ENCODE measurements at regions not wholly inside any gene's neighbourhood (a gene's known extent, or its start where the extent isn't known, plus 50 kb on each side); places are given as distances from the start of the nearest gene placed in this dataset.
"Not testable (repeated sequence)": the region's sequence is repeated elsewhere in the genome, so short reads cannot be mapped to it uniquely, and the experiment has no call there.

GRCh38 chr2:13252615-13253014, 535.9 kb downstream of the TRIB2 start:
- DNase-seq = no peak

GRCh38 chr2:13255485-13255884, 538.7 kb downstream of the TRIB2 start:
- DNase-seq = no peak

GRCh38 chr2:13260402-13260801, 543.7 kb downstream of the TRIB2 start:
- DNase-seq = no peak

GRCh38 chr2:13266166-13266565, 549.4 kb downstream of the TRIB2 start:
- DNase-seq = no peak

GRCh38 chr2:13284688-13285087, 568.0 kb downstream of the TRIB2 start:
- DNase-seq = no peak

- no peak for DNase-seq
Observed at GRCh38 chr2:13289310-13289709, 572.6 kb downstream of the TRIB2 start.

GRCh38 chr2:13308478-13308805, 591.7 kb downstream of the TRIB2 start:
- DNase-seq = not testable (repeated sequence)

GRCh38 chr2:13308989-13309388, 592.3 kb downstream of the TRIB2 start:
- DNase-seq = no peak

GRCh38 chr2:13332060-13332459, 615.3 kb downstream of the TRIB2 start:
- DNase-seq = no peak

- DNase-seq = not testable (repeated sequence)
Observed at GRCh38 chr2:13334071-13334470, 617.3 kb downstream of the TRIB2 start.

GRCh38 chr2:13334545-13334944, 617.8 kb downstream of the TRIB2 start:
- DNase-seq = no peak

GRCh38 chr2:13335862-13336535, 619.3 kb downstream of the TRIB2 start:
- DNase-seq = no peak

GRCh38 chr2:13351068-13351467, 634.3 kb downstream of the TRIB2 start:
- no peak for DNase-seq

- DNase-seq = no peak
Observed at GRCh38 chr2:13353083-13353482, 636.3 kb downstream of the TRIB2 start.

- DNase-seq = no peak
Observed at GRCh38 chr2:13354031-13354430, 637.3 kb downstream of the TRIB2 start.

- DNase-seq = not testable (repeated sequence)
Observed at GRCh38 chr2:13381928-13382327, 665.2 kb downstream of the TRIB2 start.

- not testable (repeated sequence) for DNase-seq
Observed at GRCh38 chr2:13389172-13389571, 672.4 kb downstream of the TRIB2 start.

- DNase-seq = no peak
Observed at GRCh38 chr2:13390676-13391075, 673.9 kb downstream of the TRIB2 start.

GRCh38 chr2:13401312-13401711, 684.6 kb downstream of the TRIB2 start:
- DNase-seq = no peak

GRCh38 chr2:13413989-13414388, 697.3 kb downstream of the TRIB2 start:
- DNase-seq = no peak

- no peak for DNase-seq
Observed at GRCh38 chr2:13414897-13415296, 698.2 kb downstream of the TRIB2 start.

GRCh38 chr2:13433954-13434353, 717.2 kb downstream of the TRIB2 start:
- no peak for DNase-seq

- DNase-seq = not testable (repeated sequence)
Observed at GRCh38 chr2:13443554-13444261, 727.0 kb downstream of the TRIB2 start.

- no peak for DNase-seq
Observed at GRCh38 chr2:13462464-13462863, 745.7 kb downstream of the TRIB2 start.

- DNase-seq = no peak
Observed at GRCh38 chr2:13466076-13466475, 749.3 kb downstream of the TRIB2 start.
